BLaER1 treated with 17β-estradiol and CSF1 and Interleukin-3, amounts not matched to agents 10 nM and 100 nM (cell line): ENCODE measurements at regions not wholly inside any gene's neighbourhood (a gene's known extent, or its start where the extent isn't known, plus 50 kb on each side); places are given as distances from the start of the nearest gene placed in this dataset.

Experiments used
- H3K27ac ChIP-seq, 11 experiments: shearing (Covaris generic); formaldehyde crosslinking; 2 replicates each; pipeline ENCODE4 v1.8.1; 2022
- H3K27me3 ChIP-seq, 11 experiments: shearing (Covaris generic); formaldehyde crosslinking; 2 replicates each; pipeline ENCODE4 v1.8.1; 2022
- H3K36me3 ChIP-seq, 11 experiments: shearing (Covaris generic); formaldehyde crosslinking; 2 replicates each; pipeline ENCODE4 v1.8.1; 2022
- H3K4me1 ChIP-seq, 10 experiments: shearing (Covaris generic); formaldehyde crosslinking; 2 replicates each; pipeline ENCODE4 v1.8.1; 2022
- H3K4me2 ChIP-seq, 11 experiments: shearing (Covaris generic); formaldehyde crosslinking; 2 replicates each; pipeline ENCODE4 v1.8.1; 2022
- H3K4me3 ChIP-seq, 10 experiments: shearing (Covaris generic); formaldehyde crosslinking; 2 replicates each; pipeline ENCODE4 v1.8.1; 2022
- H3K9ac ChIP-seq, 11 experiments: shearing (Covaris generic); formaldehyde crosslinking; 2 replicates each; pipeline ENCODE4 v1.8.1; 2022
- H3K9me3 ChIP-seq, 11 experiments: shearing (Covaris generic); formaldehyde crosslinking; replicated peaks in 1 of 11; 2 replicates each; pipeline ENCODE4 v1.8.1; 2022
- H4K20me1 ChIP-seq, 11 experiments: shearing (Covaris generic); formaldehyde crosslinking; 2 replicates each; pipeline ENCODE4 v1.8.1; 2022
- Cebpa-rat ChIP-seq, 11 experiments: shearing (Covaris generic); IDR thresholded peaks; 2 replicates each; pipeline ENCODE4 v1.8.1; 2022

DNA sequence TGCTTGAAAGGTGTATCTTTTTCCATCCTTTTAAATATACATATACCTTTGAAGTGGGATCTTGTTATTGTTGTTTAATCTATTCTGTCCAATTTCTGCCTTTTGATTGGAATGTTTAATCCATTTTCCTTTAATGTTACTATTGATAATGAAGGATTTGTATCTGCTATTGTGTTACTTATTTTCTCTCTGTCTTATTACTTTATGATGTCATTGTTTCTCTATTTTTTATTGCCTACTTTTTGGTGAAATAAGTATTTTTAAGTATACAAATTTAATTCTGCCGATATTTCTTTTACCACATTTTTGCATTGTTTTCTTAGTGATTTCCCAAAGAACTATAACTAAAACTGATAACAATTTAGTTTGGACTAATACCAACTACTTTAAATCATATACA, 121.8 kb downstream of the RASSF9 start:
- no peak for TF ChIP-seq Cebpa-rat (IDR thresholded peaks at IDR 0.05)
- H3K4me1 ChIP-seq: no peaks in the 10 kb centered on the region
- no peak overlapping the region for H3K9ac ChIP-seq
- H3K4me3 ChIP-seq: no peak overlapping the region
- H3K9me3 ChIP-seq: no peaks in the 10 kb centered on the region
- no peak overlapping the region for H3K4me2 ChIP-seq
- no peak overlapping the region for H3K27ac ChIP-seq
- H3K36me3 ChIP-seq: no peaks in the 10 kb centered on the region
- no peaks in the 10 kb centered on the region for H4K20me1 ChIP-seq
- H3K27me3 ChIP-seq: no peaks in the 10 kb centered on the region

DNA sequence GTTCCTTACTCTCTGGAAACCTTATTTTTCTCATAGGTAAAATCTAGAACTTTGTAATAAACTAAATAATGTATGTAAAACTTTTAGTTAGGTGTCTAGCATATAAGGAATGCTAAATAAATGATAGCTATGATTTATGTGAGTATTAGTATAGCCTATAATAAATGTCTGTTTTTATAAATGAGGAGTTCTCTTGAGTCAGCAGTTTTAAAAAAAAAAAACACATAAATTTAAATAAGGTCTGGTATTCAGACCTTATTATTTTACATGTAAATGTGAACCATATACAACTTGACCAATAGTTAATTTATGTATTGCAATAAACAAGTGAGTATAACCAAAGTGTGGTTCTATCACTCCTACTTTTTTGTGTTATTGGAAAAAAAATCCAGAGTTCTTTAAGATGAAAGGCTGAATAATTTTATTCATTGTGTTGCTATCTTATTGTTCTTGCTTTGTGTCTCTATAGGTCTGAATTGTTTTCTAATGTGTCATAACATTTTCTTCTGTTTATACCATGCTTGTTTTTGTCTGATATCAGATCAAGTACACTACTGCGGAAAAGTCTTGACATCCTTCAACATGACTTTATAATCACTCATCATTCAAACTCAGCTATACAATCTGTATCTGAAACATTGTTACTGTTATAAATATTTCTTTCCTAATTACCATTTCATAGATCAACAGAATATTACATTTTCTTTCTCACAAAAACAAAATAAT, 115.7 kb downstream of the RASSF9 start:
- TF ChIP-seq Cebpa-rat (IDR thresholded peaks at IDR 0.05): no peak
- Histone ChIP-seq H3K27me3 (no peaks in the 10 kb centered on the region), H3K36me3 (no peaks in the 10 kb centered on the region), H3K9ac (no peak overlapping the region), H3K4me3 (no peak overlapping the region), H3K9me3 (no peaks in the 10 kb centered on the region), H4K20me1 (no peaks in the 10 kb centered on the region), H3K4me1 (no peaks in the 10 kb centered on the region), H3K27ac (no peak overlapping the region), H3K4me2 (no peak overlapping the region)

DNA sequence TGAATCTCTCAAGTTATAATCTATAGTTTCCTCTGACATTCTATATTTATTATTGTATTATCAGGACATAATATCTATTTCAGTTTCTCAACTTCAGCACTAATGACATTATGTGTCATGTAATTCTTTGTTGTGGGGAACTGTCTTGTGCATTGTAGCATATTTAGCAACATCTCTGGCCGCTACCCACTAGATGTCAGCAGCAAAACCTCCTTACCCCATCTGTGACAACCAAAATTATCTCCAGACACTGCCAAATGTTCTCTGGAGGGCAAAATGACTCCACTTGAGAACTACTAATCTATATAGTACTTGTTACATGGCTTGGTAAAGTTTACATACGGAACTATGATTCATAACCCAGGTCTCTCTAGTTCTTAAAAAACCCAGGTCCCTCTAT, 110.2 kb downstream of the RASSF9 start:
- no peak for TF ChIP-seq Cebpa-rat (IDR thresholded peaks at IDR 0.05)
- no peak overlapping the region for H3K9ac ChIP-seq
- no peaks in the 10 kb centered on the region for H3K9me3 ChIP-seq
- H3K27ac ChIP-seq: no peak overlapping the region
- peaks cover 0 to 4% (median 0%) of the 10 kb centered on the region in 11 experiments; a peak in 4 of 22 replicates for H4K20me1 ChIP-seq
- no peaks in the 10 kb centered on the region for H3K27me3 ChIP-seq
- H3K4me1 ChIP-seq: no peaks in the 10 kb centered on the region
- no peak overlapping the region for H3K4me3 ChIP-seq
- H3K4me2 ChIP-seq: no peak overlapping the region
- no peaks in the 10 kb centered on the region for H3K36me3 ChIP-seq

- no peak for TF ChIP-seq Cebpa-rat (IDR thresholded peaks at IDR 0.05)
- H3K4me1 ChIP-seq: peaks cover 0 to 15% (median 0%) of the 10 kb centered on the region in 10 experiments; a peak in 4 of 20 replicates
- peak overlapping the region in 2 of 11 experiments; percentile 8 to 45; a peak in 4 of 22 replicates for H3K4me2 ChIP-seq
- H3K9me3 ChIP-seq: no peaks in the 10 kb centered on the region
- no peak overlapping the region for H3K4me3 ChIP-seq
- H3K27ac ChIP-seq: no peak overlapping the region
- H3K27me3 ChIP-seq: no peaks in the 10 kb centered on the region
- no peaks in the 10 kb centered on the region for H3K36me3 ChIP-seq
- no peak overlapping the region for H3K9ac ChIP-seq
- no peaks in the 10 kb centered on the region for H4K20me1 ChIP-seq
These were observed 102.9 kb downstream of the RASSF9 start for GRCh38 chr12:85733221-85733840.

DNA sequence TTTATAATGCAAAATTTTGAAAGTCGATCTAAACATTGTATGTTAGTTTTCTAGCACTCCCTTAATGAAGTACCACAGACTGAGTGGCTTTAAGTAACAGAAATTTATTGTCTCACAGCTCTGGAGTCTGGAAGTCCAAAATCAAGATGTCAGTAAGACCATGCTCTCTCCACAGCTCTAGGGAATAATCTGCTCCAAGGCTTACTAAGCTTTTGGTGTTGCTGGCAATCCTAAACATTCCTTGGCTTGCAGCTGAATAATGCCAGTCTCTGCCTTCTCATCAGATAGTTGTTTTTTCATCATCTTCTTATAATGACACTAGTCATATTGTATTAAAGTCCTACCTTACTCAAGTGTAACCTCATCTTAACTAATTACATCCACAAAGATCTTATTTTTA, 102.2 kb downstream of the RASSF9 start:
- TF ChIP-seq Cebpa-rat (IDR thresholded peaks at IDR 0.05): no peak
- no peaks in the 10 kb centered on the region for H4K20me1 ChIP-seq
- peaks cover 0 to 15% (median 0%) of the 10 kb centered on the region in 10 experiments; a peak in 4 of 20 replicates for H3K4me1 ChIP-seq
- no peaks in the 10 kb centered on the region for H3K9me3 ChIP-seq
- no peaks in the 10 kb centered on the region for H3K36me3 ChIP-seq
- peak overlapping the region in 2 of 11 experiments; percentile 8 to 45; a peak in 2 of 22 replicates for H3K4me2 ChIP-seq
- no peak overlapping the region for H3K9ac ChIP-seq
- H3K4me3 ChIP-seq: no peak overlapping the region
- H3K27me3 ChIP-seq: no peaks in the 10 kb centered on the region
- H3K27ac ChIP-seq: no peak overlapping the region

DNA sequence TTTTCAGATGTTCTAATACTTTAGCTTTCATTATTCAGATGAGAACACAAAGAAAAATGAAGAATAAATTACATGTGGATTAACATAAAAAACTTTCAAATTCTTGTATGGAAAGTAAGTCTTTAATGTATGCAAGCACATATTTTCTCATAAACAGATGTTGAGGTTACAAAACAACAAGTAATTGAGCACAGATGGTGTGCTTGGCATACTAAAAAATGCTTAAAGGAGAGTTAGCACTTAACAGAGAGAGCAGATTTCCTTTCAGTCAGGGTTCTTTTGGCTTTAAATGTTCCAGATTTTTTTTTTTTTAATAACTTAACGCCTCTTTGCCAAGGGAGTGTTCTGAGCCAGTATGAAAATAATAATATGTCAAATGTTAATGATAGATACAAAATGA, 96.0 kb downstream of the RASSF9 start:
- no peaks in the 10 kb centered on the region for H3K36me3 ChIP-seq
- H3K4me1 ChIP-seq: no peaks in the 10 kb centered on the region
- H3K27ac ChIP-seq: no peak overlapping the region
- H3K27me3 ChIP-seq: no peaks in the 10 kb centered on the region
- no peaks in the 10 kb centered on the region for H4K20me1 ChIP-seq
- H3K9me3 ChIP-seq: no peaks in the 10 kb centered on the region
- no peak overlapping the region for H3K4me2 ChIP-seq
- H3K4me3 ChIP-seq: no peak overlapping the region
- H3K9ac ChIP-seq: no peak overlapping the region
- TF ChIP-seq Cebpa-rat (IDR thresholded peaks at IDR 0.05): no peak

- Histone ChIP-seq H3K4me2 (no peak overlapping the region), H3K4me1 (no peaks in the 10 kb centered on the region), H3K27ac (no peak overlapping the region), H4K20me1 (no peaks in the 10 kb centered on the region), H3K27me3 (no peaks in the 10 kb centered on the region), H3K9me3 (no peaks in the 10 kb centered on the region), H3K4me3 (no peak overlapping the region), H3K36me3 (no peaks in the 10 kb centered on the region), H3K9ac (no peak overlapping the region)
- no peak for TF ChIP-seq Cebpa-rat (IDR thresholded peaks at IDR 0.05)
These were observed 95.2 kb downstream of the RASSF9 start for GRCh38 chr12:85741046-85741445.

GRCh38 chr12:85747941-85748495, 88.2 kb downstream of the RASSF9 start:
- Histone ChIP-seq H3K27ac (peak overlapping the region in 1 of 11 experiments; percentile 21; a peak in 1 of 22 replicates), H4K20me1 (no peaks in the 10 kb centered on the region), H3K4me1 (peaks cover 0 to 10% (median 6%) of the 10 kb centered on the region in 10 experiments; a peak in 9 of 20 replicates), H3K36me3 (no peaks in the 10 kb centered on the region), H3K4me3 (no peak overlapping the region), H3K9me3 (no peaks in the 10 kb centered on the region), H3K27me3 (no peaks in the 10 kb centered on the region), H3K4me2 (peak overlapping the region in 9 of 11 experiments; percentile 1 to 66 (median 26); a peak in 12 of 22 replicates), H3K9ac (no peak overlapping the region)
- no peak for TF ChIP-seq Cebpa-rat (IDR thresholded peaks at IDR 0.05)
